Spleen (tissue), 11 donors: ENCODE measurements at regions not wholly inside any gene's neighbourhood (a gene's known extent, or its start where the extent isn't known, plus 50 kb on each side); places are given as distances from the start of the nearest gene placed in this dataset.

Experiments used
- DNase-seq: peaks from one replicate; pipeline ENCODE4 v3.0.0-alpha.2; 2020
- H3K27ac ChIP-seq, 8 donors: fragments of 200-600 bp; sonication (generic) in 7 of 8; 1 replicate in 4 of 8; 2 replicates in 4 of 8; pipeline versions ENCODE4 v1.5.0 to v1.8.0; 2016 to 2021; ENCODE audit warnings: inconsistent platforms in 4 of 8, mild to moderate bottlenecking in 4 of 8, moderate library complexity in 1 of 8
- H3K27me3 ChIP-seq, 7 donors: fragments of 200-600 bp; sonication (generic) in 6 of 7; replicated peaks in 1 of 7; 1 replicate in 4 of 7; 2 replicates in 3 of 7; pipeline versions ENCODE4 v1.5.0 to v1.8.0; 2016 to 2021; ENCODE audit warnings: inconsistent platforms in 3 of 7, mild to moderate bottlenecking in 1 of 7
- H3K36me3 ChIP-seq, 6 donors: fragments of 200-600 bp; sonication (generic) in 5 of 6; 1 replicate in 4 of 6; 2 replicates in 2 of 6; pipeline versions ENCODE4 v1.5.0 to v1.8.0; 2016 to 2021; ENCODE audit warnings: inconsistent platforms in 2 of 6
- H3K4me1 ChIP-seq, 6 donors: fragments of 200-600 bp; sonication (generic) in 5 of 6; 1 replicate in 3 of 6; 2 replicates in 3 of 6; pipeline versions ENCODE4 v1.5.0 to v1.8.0; 2016 to 2021; ENCODE audit warnings: inconsistent platforms in 3 of 6
- H3K4me3 ChIP-seq, 8 donors: fragments of 200-600 bp; sonication (generic) in 7 of 8; 1 replicate in 4 of 8; 2 replicates in 4 of 8; pipeline versions ENCODE4 v1.5.0 to v1.8.0; 2016 to 2021; ENCODE audit warnings: inconsistent platforms in 4 of 8, mild to moderate bottlenecking in 4 of 8, moderate library complexity in 2 of 8
- H3K9me3 ChIP-seq, 8 donors: fragments of 200-600 bp; sonication (generic) in 7 of 8; 1 replicate in 4 of 8; 2 replicates in 4 of 8; pipeline versions ENCODE4 v1.5.0 to v1.8.0; 2016 to 2021; ENCODE audit warnings: inconsistent platforms in 4 of 8
- CTCF ChIP-seq, 11 experiments: fragments of 200-600 bp in 7 of 11; fragments of 450-650 bp in 4 of 11; sonication (generic) in 4 of 11; IDR thresholded peaks in 8 of 11; conservative IDR thresholded peaks in 3 of 11; 1 replicate in 7 of 11; 2 replicates in 4 of 11; pipeline versions ENCODE4 v1.4.0 to v1.8.0; 2016 to 2021; ENCODE audit warnings: antibody characterized with exemption in 11 of 11, inconsistent platforms in 4 of 11, mild to moderate bottlenecking in 1 of 11
- POLR2A ChIP-seq, 3 donors: fragments of 450-650 bp; IDR thresholded peaks; one replicate each; pipeline ENCODE4 v1.5.1; 2017; ENCODE audit warnings: antibody characterized with exemption in 3 of 3, mild to moderate bottlenecking in 1 of 3
- POLR2AphosphoS5 ChIP-seq, 3 donors: sonication (generic); formaldehyde crosslinking; IDR thresholded peaks; one replicate each; pipeline ENCODE4 v1.5.1; 2017; ENCODE audit warnings: antibody characterized with exemption in 3 of 3
- WGBS, 5 donors: extraction: QIAGEN DNeasy Blood & Tissue Kit in 3 of 5; methylation state at CpG; one replicate each; pipeline versions ENCODE4 v1.1.5 to v1.1.7; 2013 to 2018; 5-methylcytosine and 5-hydroxymethylcytosine counted together
- intact Hi-C: fragments of 100-400 bp; cut with DNase I; formaldehyde crosslinking; loops from one replicate; pipeline ENCODE4 v1.15.0; 2023; ENCODE audit warnings: low total_unique reads
- donor health status: healthy with polysubstance abuse.
- donor health status: DM: no; HTN: no; CAD: no; lungs with moderate emphysema.
- donor health status: DM: no; HTN: no; CAD: no.
- donor health status: Bipolar disorder and iron deficiency.
- donor health status: healthy.
- donor health status: DM: no; HTN: no; CAD: no.
- donor health status: DM: yes; HTN: yes; CAD: no.

- Histone ChIP-seq H3K27me3 (peaks cover 0 to 37% (median 0%) of the 10 kb centered on the region in 7 donors), H3K36me3 (no peaks in the 10 kb centered on the region), H3K4me3 (no peak overlapping the region), H3K27ac (peak overlapping the region in 3 of 8 donors; percentile 37 to 61 (median 37)), H3K4me1 (peaks cover 0 to 29% (median 11%) of the 10 kb centered on the region in 6 donors), H3K9me3 (no peaks in the 10 kb centered on the region)
- intact Hi-C loops, result no loop called here
- no peak for DNase-seq
- WGBS, 5 donors, result 63 to 72% (median 63%) methylated on average over 13 of the region's 13 CpGs
- TF ChIP-seq CTCF (IDR thresholded peaks at IDR 0.05 in 8 of 11, conservative IDR thresholded peaks at IDR 0.05 in 3 of 11) (no peak), POLR2AphosphoS5 (IDR thresholded peaks at IDR 0.05) (no peak), POLR2A (IDR thresholded peaks at IDR 0.05) (no peak)
Observed at GRCh38 chr15:69573815-69574475, 121.3 kb downstream of the RPLP1 start.

GRCh38 chr15:69574506-69574905 lies 121.9 kb downstream of the RPLP1 start:
- Histone ChIP-seq H3K27me3 (peaks cover 0 to 37% (median 0%) of the 10 kb centered on the region in 7 donors), H3K9me3 (no peaks in the 10 kb centered on the region), H3K36me3 (no peaks in the 10 kb centered on the region), H3K27ac (peak overlapping the region in 3 of 8 donors; percentile 37 to 61 (median 37)), H3K4me3 (no peak overlapping the region), H3K4me1 (peaks cover 0 to 35% (median 12%) of the 10 kb centered on the region in 6 donors)
- intact Hi-C loops, result no loop called here
- WGBS, 5 donors, result 66 to 84% (median 73%) methylated on average over 5 of the region's 5 CpGs
- DNase-seq, result no peak
- TF ChIP-seq CTCF (IDR thresholded peaks at IDR 0.05 in 8 of 11, conservative IDR thresholded peaks at IDR 0.05 in 3 of 11), result no peak
- no peak for TF ChIP-seq POLR2A (IDR thresholded peaks at IDR 0.05)
- TF ChIP-seq POLR2AphosphoS5 (IDR thresholded peaks at IDR 0.05), result no peak

- intact Hi-C loops, result loop anchor here (5.0 kb wide), 1 partner anchor 912 kb away; no protein-coding TSS in a partner anchor
Observed at GRCh38 chr15:69575387-69575786, 122.8 kb downstream of the RPLP1 start.

More at GRCh38 chr15:69575387-69575786, 122.8 kb downstream of the RPLP1 start:
- 84 to 90% (median 89%) methylated on average over 5 to 6 of the region's 6 CpGs for WGBS, 5 donors
- no peaks in the 10 kb centered on the region for H3K36me3 ChIP-seq
- H3K9me3 ChIP-seq, result no peaks in the 10 kb centered on the region
- H3K27me3 ChIP-seq, result peaks cover 0 to 37% (median 0%) of the 10 kb centered on the region in 7 donors
- peaks cover 0 to 36% (median 12%) of the 10 kb centered on the region in 6 donors for H3K4me1 ChIP-seq
- DNase-seq, result no peak
- TF ChIP-seq POLR2AphosphoS5 (IDR thresholded peaks at IDR 0.05) (no peak), CTCF (IDR thresholded peaks at IDR 0.05 in 8 of 11, conservative IDR thresholded peaks at IDR 0.05 in 3 of 11) (no peak), POLR2A (IDR thresholded peaks at IDR 0.05) (no peak)
- H3K4me3 ChIP-seq, result no peak overlapping the region
- H3K27ac ChIP-seq, result no peak overlapping the region
